ENCODE measurements at regions not wholly inside any gene's neighbourhood (a gene's known extent, or its start where the extent isn't known, plus 50 kb on each side); places are given as distances from the start of the nearest gene placed in this dataset.

DNA sequence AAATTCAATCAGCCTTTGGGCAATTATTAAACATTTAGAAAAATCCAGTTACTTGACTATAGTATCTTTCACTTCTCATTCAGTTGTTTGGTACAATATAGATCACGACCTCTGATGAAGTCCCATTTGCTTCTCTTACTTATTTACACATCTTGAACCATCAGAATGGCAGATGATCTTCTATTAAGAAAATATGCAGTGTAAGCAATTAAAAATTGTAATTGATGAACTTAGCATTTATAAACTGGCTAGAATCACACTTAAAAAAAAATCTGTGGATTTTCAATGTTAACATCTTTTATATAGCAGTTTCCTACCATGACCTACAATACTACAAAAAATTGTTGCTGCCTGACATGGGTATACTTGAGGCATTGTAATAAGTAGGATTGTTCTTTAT lies 395.5 kb upstream of the CNTN4 start (continued):
- TF ChIP-seq, protein P1, sequence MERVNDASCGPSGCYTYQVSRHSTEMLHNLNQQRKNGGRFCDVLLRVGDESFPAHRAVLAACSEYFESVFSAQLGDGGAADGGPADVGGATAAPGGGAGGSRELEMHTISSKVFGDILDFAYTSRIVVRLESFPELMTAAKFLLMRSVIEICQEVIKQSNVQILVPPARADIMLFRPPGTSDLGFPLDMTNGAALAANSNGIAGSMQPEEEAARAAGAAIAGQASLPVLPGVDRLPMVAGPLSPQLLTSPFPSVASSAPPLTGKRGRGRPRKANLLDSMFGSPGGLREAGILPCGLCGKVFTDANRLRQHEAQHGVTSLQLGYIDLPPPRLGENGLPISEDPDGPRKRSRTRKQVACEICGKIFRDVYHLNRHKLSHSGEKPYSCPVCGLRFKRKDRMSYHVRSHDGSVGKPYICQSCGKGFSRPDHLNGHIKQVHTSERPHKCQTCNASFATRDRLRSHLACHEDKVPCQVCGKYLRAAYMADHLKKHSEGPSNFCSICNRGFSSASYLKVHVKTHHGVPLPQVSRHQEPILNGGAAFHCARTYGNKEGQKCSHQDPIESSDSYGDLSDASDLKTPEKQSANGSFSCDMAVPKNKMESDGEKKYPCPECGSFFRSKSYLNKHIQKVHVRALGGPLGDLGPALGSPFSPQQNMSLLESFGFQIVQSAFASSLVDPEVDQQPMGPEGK (CRISPR knock-in tag; IDR thresholded peaks at IDR 0.05; ENCODE audit: borderline replicate concordance), result no peak
- no peak for TF ChIP-seq ZNF565 (CRISPR knock-in tag; conservative IDR thresholded peaks at IDR 0.05; ENCODE audit: low read depth)

DNA sequence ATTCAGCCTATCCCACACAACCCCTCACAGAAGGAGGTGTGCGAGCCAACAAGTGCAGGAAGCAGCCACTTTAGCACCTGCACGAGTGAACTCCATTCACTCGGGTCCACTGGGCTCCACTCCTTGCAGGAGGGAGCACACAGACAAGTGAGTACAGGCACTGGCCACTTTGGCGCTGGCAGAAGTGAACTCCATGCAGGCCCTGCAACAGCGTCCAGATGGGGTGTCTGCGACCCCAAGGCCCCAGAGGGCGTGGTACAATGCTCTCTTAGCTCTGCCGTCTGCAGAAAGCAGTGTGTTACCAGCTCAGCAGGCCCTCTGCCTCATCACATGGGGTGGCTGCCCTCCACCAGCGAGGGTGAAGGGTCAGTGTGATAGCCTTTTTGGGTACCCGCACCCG lies 388.0 kb upstream of the CNTN4 start:
- no peak for TF ChIP-seq ZC3H10 (CRISPR knock-in tag; IDR thresholded peaks at IDR 0.05)
- no peak for TF ChIP-seq BACH2 (CRISPR knock-in tag; IDR thresholded peaks at IDR 0.05; ENCODE audit: borderline replicate concordance)
- TF ChIP-seq, protein P2, sequence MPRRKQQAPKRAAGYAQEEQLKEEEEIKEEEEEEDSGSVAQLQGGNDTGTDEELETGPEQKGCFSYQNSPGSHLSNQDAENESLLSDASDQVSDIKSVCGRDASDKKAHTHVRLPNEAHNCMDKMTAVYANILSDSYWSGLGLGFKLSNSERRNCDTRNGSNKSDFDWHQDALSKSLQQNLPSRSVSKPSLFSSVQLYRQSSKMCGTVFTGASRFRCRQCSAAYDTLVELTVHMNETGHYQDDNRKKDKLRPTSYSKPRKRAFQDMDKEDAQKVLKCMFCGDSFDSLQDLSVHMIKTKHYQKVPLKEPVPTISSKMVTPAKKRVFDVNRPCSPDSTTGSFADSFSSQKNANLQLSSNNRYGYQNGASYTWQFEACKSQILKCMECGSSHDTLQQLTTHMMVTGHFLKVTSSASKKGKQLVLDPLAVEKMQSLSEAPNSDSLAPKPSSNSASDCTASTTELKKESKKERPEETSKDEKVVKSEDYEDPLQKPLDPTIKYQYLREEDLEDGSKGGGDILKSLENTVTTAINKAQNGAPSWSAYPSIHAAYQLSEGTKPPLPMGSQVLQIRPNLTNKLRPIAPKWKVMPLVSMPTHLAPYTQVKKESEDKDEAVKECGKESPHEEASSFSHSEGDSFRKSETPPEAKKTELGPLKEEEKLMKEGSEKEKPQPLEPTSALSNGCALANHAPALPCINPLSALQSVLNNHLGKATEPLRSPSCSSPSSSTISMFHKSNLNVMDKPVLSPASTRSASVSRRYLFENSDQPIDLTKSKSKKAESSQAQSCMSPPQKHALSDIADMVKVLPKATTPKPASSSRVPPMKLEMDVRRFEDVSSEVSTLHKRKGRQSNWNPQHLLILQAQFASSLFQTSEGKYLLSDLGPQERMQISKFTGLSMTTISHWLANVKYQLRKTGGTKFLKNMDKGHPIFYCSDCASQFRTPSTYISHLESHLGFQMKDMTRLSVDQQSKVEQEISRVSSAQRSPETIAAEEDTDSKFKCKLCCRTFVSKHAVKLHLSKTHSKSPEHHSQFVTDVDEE (CRISPR knock-in tag; IDR thresholded peaks at IDR 0.05), result no peak
- TF ChIP-seq, protein P3, sequence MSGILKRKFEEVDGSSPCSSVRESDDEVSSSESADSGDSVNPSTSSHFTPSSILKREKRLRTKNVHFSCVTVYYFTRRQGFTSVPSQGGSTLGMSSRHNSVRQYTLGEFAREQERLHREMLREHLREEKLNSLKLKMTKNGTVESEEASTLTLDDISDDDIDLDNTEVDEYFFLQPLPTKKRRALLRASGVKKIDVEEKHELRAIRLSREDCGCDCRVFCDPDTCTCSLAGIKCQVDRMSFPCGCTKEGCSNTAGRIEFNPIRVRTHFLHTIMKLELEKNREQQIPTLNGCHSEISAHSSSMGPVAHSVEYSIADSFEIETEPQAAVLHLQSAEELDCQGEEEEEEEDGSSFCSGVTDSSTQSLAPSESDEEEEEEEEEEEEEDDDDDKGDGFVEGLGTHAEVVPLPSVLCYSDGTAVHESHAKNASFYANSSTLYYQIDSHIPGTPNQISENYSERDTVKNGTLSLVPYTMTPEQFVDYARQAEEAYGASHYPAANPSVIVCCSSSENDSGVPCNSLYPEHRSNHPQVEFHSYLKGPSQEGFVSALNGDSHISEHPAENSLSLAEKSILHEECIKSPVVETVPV (CRISPR knock-in tag; IDR thresholded peaks at IDR 0.05), result no peak
- TF ChIP-seq, protein P4, sequence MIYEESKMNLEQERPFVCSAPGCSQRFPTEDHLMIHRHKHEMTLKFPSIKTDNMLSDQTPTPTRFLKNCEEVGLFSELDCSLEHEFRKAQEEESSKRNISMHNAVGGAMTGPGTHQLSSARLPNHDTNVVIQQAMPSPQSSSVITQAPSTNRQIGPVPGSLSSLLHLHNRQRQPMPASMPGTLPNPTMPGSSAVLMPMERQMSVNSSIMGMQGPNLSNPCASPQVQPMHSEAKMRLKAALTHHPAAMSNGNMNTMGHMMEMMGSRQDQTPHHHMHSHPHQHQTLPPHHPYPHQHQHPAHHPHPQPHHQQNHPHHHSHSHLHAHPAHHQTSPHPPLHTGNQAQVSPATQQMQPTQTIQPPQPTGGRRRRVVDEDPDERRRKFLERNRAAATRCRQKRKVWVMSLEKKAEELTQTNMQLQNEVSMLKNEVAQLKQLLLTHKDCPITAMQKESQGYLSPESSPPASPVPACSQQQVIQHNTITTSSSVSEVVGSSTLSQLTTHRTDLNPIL (CRISPR knock-in tag; IDR thresholded peaks at IDR 0.05; ENCODE audit: low read depth), result no peak
- no peak for TF ChIP-seq ARNTL (CRISPR knock-in tag; IDR thresholded peaks at IDR 0.05; ENCODE audit: borderline replicate concordance, low read depth)
- TF ChIP-seq GLIS3 (CRISPR knock-in tag; IDR thresholded peaks at IDR 0.05), result no peak
- TF ChIP-seq ZNF8 (CRISPR knock-in tag; IDR thresholded peaks at IDR 0.05), result no peak
- TF ChIP-seq ZNF565 (CRISPR knock-in tag; conservative IDR thresholded peaks at IDR 0.05; ENCODE audit: low read depth), result no peak
- no peak for TF ChIP-seq OSR1 (CRISPR knock-in tag; IDR thresholded peaks at IDR 0.05)
- no peak for TF ChIP-seq TCF4 (CRISPR knock-in tag; IDR thresholded peaks at IDR 0.05; ENCODE audit: borderline replicate concordance)
- ATAC-seq, result no peak

DNA sequence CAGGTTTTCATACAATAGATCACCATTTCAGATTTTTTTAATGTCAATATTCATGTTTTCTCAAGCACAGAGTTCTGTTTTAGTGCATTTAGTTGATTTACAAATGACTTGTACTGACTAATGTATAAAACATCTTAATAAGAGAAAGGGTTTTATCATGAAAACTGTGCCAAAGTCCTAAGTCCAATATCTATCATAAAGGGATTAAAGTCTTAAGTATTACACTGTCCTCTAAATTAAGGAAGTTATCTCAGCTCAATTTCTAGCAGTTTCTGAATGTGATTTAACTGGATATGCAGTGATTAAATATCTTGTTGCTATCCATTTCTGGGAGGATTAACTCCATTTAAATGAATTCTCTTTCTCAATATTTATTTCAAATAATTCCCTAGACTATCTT lies 381.1 kb upstream of the CNTN4 start:
- no peak for ATAC-seq
- TF ChIP-seq GLIS3 (CRISPR knock-in tag; IDR thresholded peaks at IDR 0.05), result no peak
- no peak for TF ChIP-seq OSR1 (CRISPR knock-in tag; IDR thresholded peaks at IDR 0.05)
- TF ChIP-seq, protein P5, sequence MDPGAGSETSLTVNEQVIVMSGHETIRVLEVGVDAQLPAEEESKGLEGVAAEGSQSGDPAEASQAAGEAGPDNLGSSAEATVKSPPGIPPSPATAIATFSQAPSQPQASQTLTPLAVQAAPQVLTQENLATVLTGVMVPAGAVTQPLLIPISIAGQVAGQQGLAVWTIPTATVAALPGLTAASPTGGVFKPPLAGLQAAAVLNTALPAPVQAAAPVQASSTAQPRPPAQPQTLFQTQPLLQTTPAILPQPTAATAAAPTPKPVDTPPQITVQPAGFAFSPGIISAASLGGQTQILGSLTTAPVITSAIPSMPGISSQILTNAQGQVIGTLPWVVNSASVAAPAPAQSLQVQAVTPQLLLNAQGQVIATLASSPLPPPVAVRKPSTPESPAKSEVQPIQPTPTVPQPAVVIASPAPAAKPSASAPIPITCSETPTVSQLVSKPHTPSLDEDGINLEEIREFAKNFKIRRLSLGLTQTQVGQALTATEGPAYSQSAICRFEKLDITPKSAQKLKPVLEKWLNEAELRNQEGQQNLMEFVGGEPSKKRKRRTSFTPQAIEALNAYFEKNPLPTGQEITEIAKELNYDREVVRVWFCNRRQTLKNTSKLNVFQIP (CRISPR knock-in tag; IDR thresholded peaks at IDR 0.05; ENCODE audit: borderline replicate concordance, low read depth), result no peak
- TF ChIP-seq ESRRG (CRISPR knock-in tag; IDR thresholded peaks at IDR 0.05), result no peak
- TF ChIP-seq TCF4 (CRISPR knock-in tag; IDR thresholded peaks at IDR 0.05; ENCODE audit: borderline replicate concordance), result no peak
- TF ChIP-seq ZFP3 (CRISPR knock-in tag; IDR thresholded peaks at IDR 0.05), result no peak
- TF ChIP-seq ZFP30 (CRISPR knock-in tag; IDR thresholded peaks at IDR 0.05), result no peak
- no peak for TF ChIP-seq ZC3H10 (CRISPR knock-in tag; IDR thresholded peaks at IDR 0.05)
- no peak for TF ChIP-seq ARNTL (CRISPR knock-in tag; IDR thresholded peaks at IDR 0.05; ENCODE audit: borderline replicate concordance, low read depth)
- no peak for TF ChIP-seq CSDC2 (CRISPR knock-in tag; IDR thresholded peaks at IDR 0.05)
- TF ChIP-seq SNAI2 (CRISPR knock-in tag; IDR thresholded peaks at IDR 0.05), result no peak

DNA sequence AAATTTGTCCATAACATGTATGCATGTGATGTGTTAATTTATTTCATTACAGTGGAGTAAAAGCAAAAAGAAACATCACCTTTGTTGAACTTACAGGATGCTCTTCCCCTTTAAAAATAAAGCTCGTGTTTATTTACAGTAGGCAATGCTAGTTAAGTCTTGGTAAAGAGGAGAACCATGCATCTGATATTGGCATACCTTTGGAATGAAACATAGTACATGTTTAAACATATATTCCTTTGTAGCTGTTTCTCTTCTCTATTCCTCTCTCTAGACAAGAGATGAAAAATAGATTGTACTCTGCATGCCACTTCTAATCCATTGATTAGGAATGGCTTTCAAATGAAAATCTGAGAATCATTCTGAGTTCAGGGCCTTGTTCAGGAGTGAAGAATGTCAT lies 374.9 kb upstream of the CNTN4 start:
- ATAC-seq, result no peak
- TF ChIP-seq ZNF8 (CRISPR knock-in tag; IDR thresholded peaks at IDR 0.05), result no peak
- TF ChIP-seq, protein P3 (CRISPR knock-in tag; IDR thresholded peaks at IDR 0.05), result no peak
- TF ChIP-seq CSDC2 (CRISPR knock-in tag; IDR thresholded peaks at IDR 0.05), result no peak
- no peak for TF ChIP-seq ZNF70 (CRISPR knock-in tag; IDR thresholded peaks at IDR 0.05)
- TF ChIP-seq, protein P1 (CRISPR knock-in tag; IDR thresholded peaks at IDR 0.05; ENCODE audit: borderline replicate concordance), result no peak
- TF ChIP-seq ESRRG (CRISPR knock-in tag; IDR thresholded peaks at IDR 0.05), result no peak
- no peak for TF ChIP-seq ISL1 (CRISPR knock-in tag; IDR thresholded peaks at IDR 0.05)
- TF ChIP-seq OSR1 (CRISPR knock-in tag; IDR thresholded peaks at IDR 0.05), result no peak
- TF ChIP-seq, protein P4 (CRISPR knock-in tag; IDR thresholded peaks at IDR 0.05; ENCODE audit: low read depth), result no peak
- TF ChIP-seq TCF4 (CRISPR knock-in tag; IDR thresholded peaks at IDR 0.05; ENCODE audit: borderline replicate concordance), result no peak
- TF ChIP-seq SNAI2 (CRISPR knock-in tag; IDR thresholded peaks at IDR 0.05), result no peak
- no peak for TF ChIP-seq ZFP30 (CRISPR knock-in tag; IDR thresholded peaks at IDR 0.05)
- no peak for TF ChIP-seq ZFP3 (CRISPR knock-in tag; IDR thresholded peaks at IDR 0.05)
- no peak for TF ChIP-seq PPARA (CRISPR knock-in tag; IDR thresholded peaks at IDR 0.05; ENCODE audit: borderline replicate concordance)

All from SK-N-SH treated with all-trans-retinoic acid at 6 μM for 48 hours (cell line).